HEK293 (cell line): ENCODE measurements at regions not wholly inside any gene's neighbourhood (a gene's known extent, or its start where the extent isn't known, plus 50 kb on each side); places are given as distances from the start of the nearest gene placed in this dataset.

Experiments
- CTCF ChIP-seq: fragments of 450-650 bp; formaldehyde crosslinking; IDR thresholded peaks from 2 replicates; pipeline ENCODE4 v1.5.1; 2016; ENCODE audit warnings: missing biosample characterization, missing genetic modification characterization
- GFI1B ChIP-seq: fragments of 450-650 bp; formaldehyde crosslinking; IDR thresholded peaks from 2 replicates; pipeline ENCODE4 v1.5.1; 2016; ENCODE audit warnings: missing biosample characterization, missing genetic modification characterization
- HOXC10 ChIP-seq: sonication (generic); formaldehyde crosslinking; IDR thresholded peaks from 2 replicates; pipeline ENCODE4 v1.8.1; 2023; ENCODE audit warnings: mild to moderate bottlenecking, missing genetic modification reagents
- PRDM1 ChIP-seq: fragments of 450-650 bp; formaldehyde crosslinking; IDR thresholded peaks from 2 replicates; pipeline ENCODE4; 2016; ENCODE audit warnings: missing biosample characterization, missing genetic modification characterization
- ZBTB7A ChIP-seq: fragments of 450-650 bp; formaldehyde crosslinking; IDR thresholded peaks from 2 replicates; pipeline ENCODE4 v1.5.1; 2016; ENCODE audit warnings: low read depth, missing biosample characterization, missing genetic modification characterization
- ZEB2 ChIP-seq: fragments of 450-650 bp; formaldehyde crosslinking; IDR thresholded peaks from 2 replicates; pipeline ENCODE4 v1.5.1; 2016; ENCODE audit warnings: missing biosample characterization, missing genetic modification characterization
- ZNF114 ChIP-seq: fragments of 450-650 bp; formaldehyde crosslinking; IDR thresholded peaks from 2 replicates; pipeline ENCODE4 v1.5.0; 2017; ENCODE audit warnings: missing biosample characterization, missing genetic modification characterization
- ZNF23 ChIP-seq: fragments of 450-650 bp; formaldehyde crosslinking; IDR thresholded peaks from 2 replicates; pipeline ENCODE4 v1.5.1; 2016; ENCODE audit warnings: missing biosample characterization, missing genetic modification characterization, borderline replicate concordance
- ZNF24 ChIP-seq: fragments of 450-650 bp; formaldehyde crosslinking; IDR thresholded peaks from 2 replicates; pipeline ENCODE4 v1.5.1; 2016; ENCODE audit warnings: missing biosample characterization, missing genetic modification characterization
- ZNF37A ChIP-seq: fragments of 450-650 bp; IDR thresholded peaks from 2 replicates; pipeline ENCODE4 v1.5.1; 2018; ENCODE audit warnings: missing biosample characterization, missing genetic modification characterization
- ZNF768 ChIP-seq: fragments of 450-650 bp; formaldehyde crosslinking; IDR thresholded peaks from 2 replicates; pipeline ENCODE4 v1.5.1; 2018; ENCODE audit warnings: missing biosample characterization, mild to moderate bottlenecking, missing genetic modification characterization
- ZNF777 ChIP-seq: fragments of 450-650 bp; formaldehyde crosslinking; IDR thresholded peaks from 2 replicates; pipeline ENCODE4 v1.5.1; 2017; ENCODE audit warnings: missing biosample characterization, missing genetic modification characterization, borderline replicate concordance

- TF ChIP-seq ZNF114, result no peak
- TF ChIP-seq ZBTB7A, result no peak
- TF ChIP-seq ZNF777 (tag by site-specific recombination), result no peak
- no peak for TF ChIP-seq ZEB2 (tag by site-specific recombination)
- no peak for TF ChIP-seq CTCF (tag by site-specific recombination)
- no peak for TF ChIP-seq HOXC10
- no peak for TF ChIP-seq ZNF23 (tag by site-specific recombination)
- TF ChIP-seq PRDM1, result no peak
- no peak for TF ChIP-seq ZNF24 (tag by site-specific recombination)
- TF ChIP-seq ZNF768 (tag by site-specific recombination), result no peak
- TF ChIP-seq GFI1B (tag by site-specific recombination), result no peak
- TF ChIP-seq ZNF37A (tag by site-specific recombination), result no peak
These were observed 186.1 kb upstream of the SLC24A3 start for GRCh38 chr20:19026121-19026878.
